AG08395 (cell line): ENCODE measurements at regions not wholly inside any gene's neighbourhood (a gene's known extent, or its start where the extent isn't known, plus 50 kb on each side); places are given as distances from the start of the nearest gene placed in this dataset.
A peak's percentile ranks its signal among the peaks of the same experiment; 100 is the strongest.

Experiments
- DNase-seq: peaks from one replicate; pipeline ENCODE4 v3.0.0; 2012; ENCODE audit warnings: mixed read lengths, low spot score

GRCh38 chr7:24341691-24342413 lies 57.9 kb downstream of the NPY start:
- DNase-seq = no peak

- DNase-seq = no peak
Observed at GRCh38 chr7:24343614-24344013, 59.6 kb downstream of the NPY start.

- DNase-seq = no peak
Observed at GRCh38 chr7:24346129-24346528, 62.1 kb downstream of the NPY start.

- no peak for DNase-seq
Observed at GRCh38 chr7:24346716-24347115, 62.7 kb downstream of the NPY start.

GRCh38 chr7:24349339-24349738 lies 65.3 kb downstream of the NPY start:
- DNase-seq = no peak

- no peak for DNase-seq
Observed at GRCh38 chr7:24354456-24354855, 70.5 kb downstream of the NPY start.

GRCh38 chr7:24356718-24357386 lies 72.9 kb downstream of the NPY start:
- no peak for DNase-seq

- DNase-seq = no peak
Observed at GRCh38 chr7:24361001-24361400, 77.0 kb downstream of the NPY start.

- no peak for DNase-seq
Observed at GRCh38 chr7:24365606-24366005, 81.6 kb downstream of the NPY start.

- DNase-seq = no peak
Observed at GRCh38 chr7:24366876-24367275, 82.9 kb downstream of the NPY start.

GRCh38 chr7:24368161-24368560 lies 84.2 kb downstream of the NPY start:
- DNase-seq = no peak

- DNase-seq = no peak
Observed at GRCh38 chr7:24370541-24370940, 86.6 kb downstream of the NPY start.

GRCh38 chr7:24372961-24373955 lies 89.3 kb downstream of the NPY start:
- no peak for DNase-seq

- DNase-seq = no peak
Observed at GRCh38 chr7:24378871-24379616, 95.1 kb downstream of the NPY start.

- DNase-seq = peak; percentile 34
Observed at GRCh38 chr7:24381894-24382505, 98.0 kb downstream of the NPY start.

- DNase-seq = no peak
Observed at GRCh38 chr7:24383055-24383454, 99.1 kb downstream of the NPY start.

GRCh38 chr7:24384362-24385030 lies 100.5 kb downstream of the NPY start:
- no peak for DNase-seq

- no peak for DNase-seq
Observed at GRCh38 chr7:24388212-24388611, 104.2 kb downstream of the NPY start.

GRCh38 chr7:24390376-24391157 lies 106.6 kb downstream of the NPY start:
- DNase-seq = no peak

- no peak for DNase-seq
Observed at GRCh38 chr7:24392774-24393173, 108.8 kb downstream of the NPY start.
